Limb (tissue), 2 donors: ENCODE measurements at regions not wholly inside any gene's neighbourhood (a gene's known extent, or its start where the extent isn't known, plus 50 kb on each side); places are given as distances from the start of the nearest gene placed in this dataset.
A peak's percentile ranks its signal among the peaks of the same experiment; 100 is the strongest.

Experiments
- DNase-seq, 2 donors: peaks; one replicate each; pipeline ENCODE4 v3.0.0-alpha.2; 2016; ENCODE audit errors: extremely low spot score in 2 of 2

DNA sequence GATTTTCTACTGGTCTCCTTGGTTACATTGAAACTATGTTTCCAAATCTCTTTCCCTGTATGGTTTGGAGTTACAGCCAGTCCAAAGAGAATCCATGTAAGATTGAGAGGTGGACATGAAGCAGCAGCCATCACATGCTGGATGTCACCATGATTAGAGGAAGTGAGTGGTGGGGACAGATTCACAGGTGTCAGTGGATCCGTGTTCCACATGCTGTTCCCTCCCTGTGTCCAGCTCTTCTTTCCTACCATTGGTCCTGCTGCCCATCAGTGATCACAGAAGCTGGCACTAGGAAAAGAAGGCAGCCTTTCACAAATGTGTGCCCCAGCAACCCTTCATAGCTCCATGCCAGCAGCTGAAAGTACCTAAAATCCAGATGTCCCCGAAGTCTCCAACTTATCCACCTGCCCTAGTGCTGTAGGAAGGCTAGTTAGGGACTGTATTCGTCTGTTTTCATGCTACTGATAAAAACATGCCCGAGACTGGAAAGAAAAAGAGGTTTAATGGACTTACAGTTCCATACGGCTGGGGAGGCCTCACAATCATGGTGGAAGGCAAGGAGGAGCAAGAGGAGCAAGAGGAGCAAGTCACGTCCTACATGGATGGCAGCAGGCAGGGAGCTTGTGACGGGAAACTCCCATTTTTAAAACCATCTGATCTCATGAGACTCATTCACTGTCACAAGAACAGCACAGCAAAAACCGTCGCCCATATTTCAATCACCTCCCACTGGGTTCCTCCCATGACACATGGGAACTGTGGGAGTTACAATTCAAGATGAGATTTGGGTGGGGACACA, 207.5 kb downstream of the INSIG2 start:
- DNase-seq, result no peak

DNA sequence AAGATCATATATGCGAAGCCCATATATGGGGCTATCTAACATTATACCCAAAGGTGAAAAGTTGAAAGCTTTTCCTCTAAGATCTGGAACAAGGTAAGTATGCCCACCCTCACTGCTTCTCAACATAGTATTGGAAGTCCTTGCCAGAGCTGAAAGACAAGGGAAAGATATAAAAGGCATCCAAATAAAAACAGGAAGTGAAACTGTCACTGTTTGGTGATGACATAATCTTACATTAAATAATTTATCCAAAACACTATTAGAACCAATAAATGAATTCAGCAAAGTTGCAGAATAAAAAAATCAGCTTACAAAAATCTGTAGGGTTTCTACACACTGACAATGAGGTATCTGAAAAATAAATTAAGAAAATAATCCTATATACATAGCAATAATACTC, 205.8 kb downstream of the INSIG2 start:
- no peak for DNase-seq

DNA sequence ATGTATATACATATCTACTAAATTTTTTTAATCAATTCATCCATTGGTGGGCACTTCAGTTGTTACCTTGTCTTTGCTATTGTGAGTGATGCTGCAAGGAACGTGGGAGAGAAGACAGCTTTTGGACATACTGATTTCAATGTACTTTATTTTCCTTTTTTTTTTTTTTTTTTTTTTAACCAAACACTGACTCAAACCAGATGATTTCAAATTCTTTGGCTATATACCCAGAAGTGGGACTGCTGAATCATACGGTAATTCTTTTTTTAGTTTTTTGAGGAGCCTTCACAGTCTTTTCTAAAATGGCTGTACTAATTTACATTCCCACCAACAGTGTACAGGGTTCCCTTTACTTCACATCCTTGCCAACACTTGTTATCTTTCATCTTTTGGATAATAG, 204.7 kb downstream of the INSIG2 start:
- DNase-seq, result no peak

DNA sequence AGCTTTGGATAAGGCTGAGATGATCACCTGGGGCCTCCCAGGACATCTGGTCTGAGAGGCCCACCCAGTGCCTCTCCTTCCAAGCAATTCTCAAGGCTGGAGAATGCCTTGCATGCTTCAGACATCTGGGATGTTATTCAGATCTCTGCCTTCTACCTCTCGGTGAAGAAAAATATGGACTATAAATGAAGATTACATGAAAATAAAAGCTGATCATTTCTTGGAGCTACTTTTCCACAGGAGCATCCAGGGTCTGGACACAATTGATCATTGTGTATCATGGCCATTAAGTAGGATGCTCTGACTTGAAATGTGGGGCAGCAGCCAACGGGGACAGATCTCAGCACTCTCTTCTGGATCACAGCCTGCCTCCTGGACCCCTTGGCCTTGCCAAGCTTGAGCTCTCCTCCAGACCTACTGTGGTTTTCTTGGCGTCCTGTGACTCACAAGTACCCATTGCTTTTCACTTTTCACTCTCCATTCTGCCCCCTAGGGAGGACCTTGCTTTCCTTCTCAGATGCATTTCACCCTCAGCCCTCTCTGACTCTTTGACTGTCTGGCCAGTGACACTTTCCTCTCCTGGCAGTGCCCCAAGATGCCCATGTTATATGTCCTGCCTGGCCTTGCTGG, 203.1 kb downstream of the INSIG2 start:
- no peak for DNase-seq

DNA sequence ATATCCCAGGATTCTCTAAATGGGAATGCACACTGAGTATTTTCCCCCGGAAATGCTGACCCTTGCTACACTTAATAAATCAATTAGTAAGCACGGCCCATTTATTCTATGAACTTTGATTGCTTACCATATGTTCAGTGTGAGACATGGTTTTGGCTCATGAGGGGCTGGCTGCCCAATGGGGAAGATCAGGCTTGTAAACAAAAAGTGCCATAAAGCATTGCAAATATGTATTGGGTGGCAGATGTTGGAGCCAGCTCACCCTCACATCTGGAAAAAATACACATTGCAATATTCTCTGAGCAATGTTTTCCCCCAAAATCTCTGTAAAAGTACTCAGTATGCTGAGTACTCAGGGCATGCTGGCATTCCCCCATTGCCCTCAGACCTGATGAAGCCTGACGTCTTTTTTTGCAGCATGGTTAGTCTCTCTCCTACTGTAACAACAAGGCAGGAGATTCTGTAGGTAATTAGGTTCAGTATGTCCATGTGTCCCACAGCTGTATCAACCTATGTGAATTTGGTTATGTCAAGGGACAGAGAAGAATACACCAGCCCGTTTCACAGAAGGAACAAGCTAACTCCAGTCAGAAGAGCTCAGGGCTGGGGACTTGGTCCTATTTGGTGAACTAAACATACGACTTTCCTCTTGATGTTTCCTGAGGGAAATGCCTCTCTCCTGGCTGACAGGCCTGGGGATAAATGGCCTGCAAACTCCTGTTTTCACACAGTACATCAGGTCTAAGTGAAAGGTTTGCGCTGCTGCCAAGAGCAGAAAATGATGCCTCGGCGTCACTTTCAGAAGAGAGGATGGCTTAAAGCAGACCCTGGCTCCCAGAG, 202.4 kb downstream of the INSIG2 start:
- DNase-seq, result no peak

DNA sequence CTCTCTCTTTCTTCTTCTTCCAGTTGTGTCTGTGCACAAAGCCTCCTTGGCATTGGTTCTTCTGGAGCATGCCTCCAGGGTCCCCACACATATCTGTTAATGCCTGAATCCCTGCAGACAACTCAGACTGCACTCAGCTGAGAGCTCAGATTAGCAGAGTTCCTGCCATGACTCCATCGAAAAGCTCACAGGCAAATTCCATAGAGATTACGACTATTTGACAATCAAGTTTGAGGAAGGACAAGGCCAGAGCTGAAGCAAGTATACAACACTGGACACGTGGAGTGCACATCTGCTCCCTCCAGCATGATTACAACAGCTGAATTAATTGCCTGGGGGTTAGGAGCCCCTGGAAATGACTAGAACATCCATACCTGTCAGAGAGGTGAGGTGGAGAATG, 190.7 kb downstream of the INSIG2 start:
- DNase-seq, result no peak

DNA sequence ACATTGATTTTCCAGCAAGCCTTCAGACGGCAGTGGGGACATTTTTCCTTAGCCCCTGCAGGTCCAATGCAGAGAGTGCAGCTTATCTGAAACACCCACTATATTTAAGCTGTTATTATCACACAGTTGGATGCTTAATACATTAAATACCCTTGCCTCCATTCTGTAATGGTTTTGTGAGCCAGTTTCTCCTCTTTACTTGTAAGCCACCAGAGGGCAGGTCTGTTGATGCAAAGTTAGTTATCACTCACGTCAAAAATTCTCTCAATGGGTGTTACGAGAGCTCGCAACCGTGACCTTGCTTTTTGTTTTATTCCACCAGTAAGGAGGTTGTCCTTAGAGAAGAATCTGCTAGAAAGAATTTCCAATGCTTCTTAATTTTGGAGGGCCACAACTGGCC, 189.8 kb downstream of the INSIG2 start:
- no peak for DNase-seq

DNA sequence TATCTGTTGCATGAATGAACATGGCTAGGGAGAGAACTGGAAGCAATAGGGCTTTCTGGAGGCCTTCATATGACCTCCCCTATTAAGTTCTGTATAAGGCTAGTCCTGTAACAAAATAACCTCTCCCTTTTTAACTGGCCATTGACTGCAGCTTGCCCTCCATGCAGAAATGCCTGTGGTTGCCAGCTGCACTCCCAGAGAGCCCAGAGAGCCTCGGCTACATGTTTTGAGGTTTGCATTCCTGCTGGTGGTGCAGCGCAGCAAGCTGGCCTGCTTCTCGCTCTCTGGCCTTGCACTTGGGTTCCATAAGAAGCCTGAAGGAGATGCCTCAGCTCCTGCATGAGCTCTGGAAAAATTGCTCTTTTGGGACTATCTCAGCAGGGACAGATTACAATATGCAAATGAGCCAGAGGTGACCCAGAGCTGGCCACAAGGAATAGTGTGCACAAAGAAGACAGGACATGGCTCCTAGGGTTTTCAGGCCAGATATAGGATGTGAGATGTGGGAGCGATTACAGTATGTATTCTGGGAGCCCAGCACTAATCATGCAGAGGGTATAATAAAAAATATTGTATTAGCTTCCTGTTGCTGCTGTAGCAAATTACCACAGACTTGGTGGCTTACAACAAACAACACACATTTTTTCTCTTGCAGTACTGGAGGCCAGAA, 186.7 kb downstream of the INSIG2 start:
- DNase-seq, result no peak

DNA sequence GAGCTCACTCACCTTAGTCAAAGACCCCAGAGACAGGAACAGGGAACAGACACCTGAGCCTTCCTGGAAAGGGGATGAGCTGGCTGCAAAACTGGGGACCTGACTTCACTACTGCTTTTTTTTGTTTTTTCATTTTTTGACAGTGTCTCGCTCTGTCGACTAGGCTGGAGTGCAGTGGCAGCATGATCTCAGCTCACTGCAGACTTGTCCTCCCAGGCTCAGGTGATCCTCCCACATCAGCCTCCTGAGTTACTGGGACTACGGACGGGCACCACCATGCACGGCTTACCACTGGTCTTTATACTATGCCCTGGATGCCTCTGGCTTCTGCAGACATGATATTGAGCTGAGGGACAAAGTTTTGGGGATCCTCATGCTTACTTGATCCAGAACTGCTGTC, 184.1 kb downstream of the INSIG2 start:
- no peak for DNase-seq

DNA sequence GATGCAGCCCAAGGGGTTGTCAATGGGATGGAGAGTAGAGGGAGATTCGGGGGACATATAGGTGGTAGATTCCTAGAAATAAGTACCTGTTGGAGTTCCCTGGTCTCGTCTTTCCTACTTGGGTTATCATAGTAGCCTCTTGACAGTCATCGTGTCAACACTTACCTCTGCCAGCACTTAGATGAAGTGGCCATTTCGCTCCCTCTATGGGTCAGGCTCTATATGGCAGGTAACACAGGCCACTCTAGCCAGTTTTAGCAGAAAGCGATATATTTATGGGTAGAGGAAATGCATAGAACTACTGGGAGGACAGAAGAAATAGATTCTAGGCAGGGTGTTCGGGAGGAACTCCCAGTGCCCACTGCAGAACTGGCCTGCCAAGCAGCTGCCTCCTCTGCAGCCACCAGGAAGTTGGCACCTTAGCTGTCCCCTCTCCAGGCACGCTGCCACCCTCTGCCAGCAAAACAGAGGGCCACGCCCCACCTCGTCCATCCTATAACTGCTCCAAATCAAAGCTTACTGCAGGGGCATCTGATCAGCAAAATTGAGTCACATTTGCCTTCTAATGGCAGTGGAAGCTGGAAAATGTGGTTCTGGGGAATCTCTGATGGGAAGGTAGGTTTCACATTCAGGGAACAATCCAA, 181.3 kb downstream of the INSIG2 start:
- no peak for DNase-seq

DNA sequence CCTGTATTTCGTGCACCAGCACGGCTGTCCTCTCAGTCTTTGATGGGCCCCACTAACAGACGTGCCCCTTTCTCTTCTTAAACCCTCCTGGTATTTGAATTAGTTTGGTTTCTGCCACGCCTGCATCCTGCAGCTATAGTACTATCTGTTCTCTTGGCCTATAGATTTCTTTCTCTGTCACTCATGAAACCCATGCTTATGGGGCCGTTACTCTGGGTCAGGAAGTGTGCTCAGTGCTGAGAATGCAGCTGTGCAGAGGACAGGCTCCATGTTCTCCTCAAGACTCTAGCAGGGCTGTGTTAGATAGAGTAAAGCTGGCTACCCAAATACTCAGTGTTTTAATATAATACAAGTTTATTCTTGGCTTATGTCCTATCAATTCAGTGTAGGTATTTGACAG, 180.0 kb downstream of the INSIG2 start:
- no peak for DNase-seq

DNA sequence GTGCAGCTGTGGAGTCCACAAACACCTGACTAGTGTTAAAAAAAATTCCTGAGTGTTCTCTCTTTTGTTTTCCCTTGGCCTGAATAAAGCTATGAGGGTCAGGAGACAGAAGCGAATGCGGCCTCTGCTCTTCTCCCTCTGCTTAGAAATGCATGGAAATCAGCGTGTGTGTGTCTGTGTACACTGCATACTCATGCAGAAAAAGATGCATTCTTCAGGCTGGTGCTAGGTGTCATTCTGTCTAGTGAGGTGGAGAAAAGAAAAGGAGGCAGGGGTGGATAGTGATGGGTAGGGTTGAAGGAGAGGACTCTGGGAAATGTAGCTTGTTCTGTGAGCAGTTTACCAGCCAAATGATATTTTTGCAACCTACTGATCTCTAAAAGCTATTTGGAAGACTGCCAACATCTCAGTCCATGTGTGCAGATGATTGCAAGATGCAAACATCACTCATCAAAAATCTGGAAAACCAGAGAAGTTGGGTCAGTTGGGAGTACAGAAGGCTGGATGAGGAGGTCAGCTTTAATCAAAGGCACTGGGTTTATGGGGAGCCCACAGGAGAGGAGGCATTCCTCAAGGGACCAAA, 177.7 kb downstream of the INSIG2 start:
- DNase-seq, result no peak

DNA sequence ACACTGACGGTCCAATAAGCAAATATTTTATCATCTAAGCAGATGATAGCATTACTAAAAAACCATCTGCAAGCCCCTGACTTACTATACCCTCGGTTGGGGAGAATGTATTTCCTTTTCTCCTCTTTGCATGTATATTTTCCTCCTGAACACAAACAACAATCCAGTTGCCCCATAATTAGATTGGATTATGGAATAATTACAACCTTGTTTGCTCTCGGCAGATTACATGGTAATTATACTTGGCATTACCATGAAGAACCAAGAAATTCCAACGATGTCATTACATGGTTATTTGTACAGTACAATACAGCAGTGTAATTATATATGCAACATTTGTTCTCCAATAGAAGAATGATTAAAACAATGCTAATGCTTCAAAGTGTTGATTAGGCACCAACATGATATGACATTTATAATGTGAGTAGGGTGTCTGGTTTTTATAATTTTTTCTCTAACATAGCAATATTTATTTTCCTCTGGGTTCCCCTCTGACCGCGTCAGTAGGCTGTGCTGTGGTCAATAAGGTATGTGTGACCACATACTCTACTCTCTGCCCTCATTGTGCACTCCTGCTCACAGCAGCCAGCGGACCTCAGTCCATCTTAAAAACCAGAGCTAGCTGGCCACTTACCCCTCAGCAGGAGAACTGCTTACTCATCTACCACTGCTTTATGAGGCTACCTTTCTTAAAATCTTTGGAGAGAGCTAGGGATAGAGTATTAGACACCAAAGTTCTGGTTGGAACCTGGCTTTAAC, 176.1 kb downstream of the INSIG2 start:
- no peak for DNase-seq

DNA sequence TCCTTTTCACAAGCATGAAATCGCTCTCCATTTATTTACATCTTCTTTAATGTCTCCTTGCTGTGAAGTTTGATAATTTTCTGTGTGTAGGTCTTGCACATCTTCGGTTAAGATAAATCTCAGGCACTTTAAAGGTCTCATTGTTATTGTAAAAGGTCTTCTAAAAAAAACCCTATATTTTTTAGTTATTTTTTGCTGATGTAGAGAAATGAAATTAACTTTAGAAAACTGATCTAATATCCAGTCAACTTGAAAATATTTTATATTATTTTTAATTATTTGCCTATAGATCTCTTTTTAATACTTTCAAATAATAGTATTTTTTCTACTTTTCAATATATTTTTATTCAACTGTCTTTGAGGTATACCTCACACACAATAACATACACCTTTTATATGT, 169.4 kb downstream of the INSIG2 start:
- no peak for DNase-seq

DNA sequence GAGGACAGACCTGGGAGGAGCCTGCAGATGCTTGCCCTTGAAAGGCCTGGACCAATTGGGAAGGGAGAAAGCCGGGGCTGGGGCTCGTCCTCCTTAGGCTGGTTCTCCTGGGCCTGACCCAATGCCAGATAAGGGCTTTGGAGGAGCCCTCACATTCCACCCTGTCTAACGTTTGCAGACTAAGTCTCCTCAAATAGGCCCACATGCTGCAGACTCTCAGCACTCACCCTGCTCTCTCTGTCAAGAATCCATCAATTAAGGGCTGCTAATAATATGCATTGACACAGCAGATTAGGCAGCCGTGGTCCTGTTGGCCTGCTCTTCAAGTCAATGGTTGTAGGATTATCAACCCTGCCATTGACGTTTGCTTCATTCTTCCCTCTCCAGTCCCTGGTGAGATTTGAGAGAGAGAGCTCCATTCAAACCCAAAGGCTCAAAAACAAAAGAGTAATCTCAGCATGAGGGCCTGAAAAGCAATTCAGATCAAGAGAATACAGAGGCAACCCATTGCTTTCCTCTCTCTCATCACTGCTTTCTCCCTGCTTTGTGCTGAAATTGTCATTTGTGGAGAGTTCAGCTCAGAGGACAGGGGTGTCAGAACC, 167.6 kb downstream of the INSIG2 start:
- no peak for DNase-seq

DNA sequence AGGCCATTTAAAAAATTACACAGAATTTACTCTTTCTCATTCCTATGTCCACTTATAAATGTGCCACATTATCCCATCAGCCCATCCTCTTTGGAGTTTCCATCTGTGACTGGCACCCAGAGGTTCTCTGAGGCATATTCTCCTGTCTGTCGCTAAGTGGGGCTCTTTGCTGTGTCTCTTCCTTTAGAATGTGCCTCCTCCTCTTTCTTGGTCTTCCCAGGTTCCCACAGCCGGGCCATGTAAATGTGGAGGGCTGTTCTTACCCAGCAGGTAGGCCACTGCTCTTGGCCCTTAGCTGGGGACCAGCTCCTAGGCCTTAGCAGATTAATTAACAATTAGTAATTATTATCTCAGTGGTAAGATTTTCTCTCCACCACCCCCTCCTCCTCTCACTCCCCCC, 167.0 kb downstream of the INSIG2 start:
- no peak for DNase-seq

DNA sequence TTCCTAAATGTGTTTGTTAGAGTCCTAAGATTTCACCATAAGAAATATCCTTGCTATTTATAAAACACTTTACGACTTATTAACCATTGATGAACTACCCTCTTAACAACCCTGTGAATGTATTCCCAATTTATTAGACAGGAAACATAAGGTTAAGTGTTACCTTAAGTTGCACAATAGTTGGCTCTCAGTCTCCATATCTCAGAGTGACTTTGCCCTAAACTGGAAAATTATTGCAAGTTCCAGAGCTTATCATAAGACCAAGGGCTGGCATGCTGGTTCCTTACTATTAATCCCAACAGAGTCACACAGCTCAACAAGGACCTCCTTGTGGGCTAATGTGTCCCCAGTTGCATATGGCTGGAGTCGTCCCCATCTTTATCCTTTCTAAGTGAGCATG, 165.8 kb downstream of the INSIG2 start:
- DNase-seq, result no peak

DNA sequence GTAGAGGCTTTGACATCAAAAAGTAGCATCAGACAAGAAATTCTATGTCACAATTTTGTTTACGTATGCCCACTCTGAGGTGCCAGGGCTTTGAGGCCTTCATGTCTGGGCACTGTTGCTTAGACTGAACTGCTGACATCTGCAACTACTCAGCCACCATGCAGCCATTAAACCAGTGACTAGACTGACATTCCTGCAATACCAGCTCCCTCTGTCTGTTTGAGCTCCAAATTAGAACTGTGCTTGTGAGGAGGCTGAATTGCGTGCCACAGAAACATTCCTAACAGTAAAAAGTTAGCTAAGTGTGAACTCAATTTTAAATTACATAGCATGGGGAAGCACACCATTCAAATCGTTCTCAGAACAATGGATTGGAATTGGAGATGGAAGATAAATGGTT, 163.2 kb downstream of the INSIG2 start:
- peak in 1 of 2 donors; percentile 54 for DNase-seq

DNA sequence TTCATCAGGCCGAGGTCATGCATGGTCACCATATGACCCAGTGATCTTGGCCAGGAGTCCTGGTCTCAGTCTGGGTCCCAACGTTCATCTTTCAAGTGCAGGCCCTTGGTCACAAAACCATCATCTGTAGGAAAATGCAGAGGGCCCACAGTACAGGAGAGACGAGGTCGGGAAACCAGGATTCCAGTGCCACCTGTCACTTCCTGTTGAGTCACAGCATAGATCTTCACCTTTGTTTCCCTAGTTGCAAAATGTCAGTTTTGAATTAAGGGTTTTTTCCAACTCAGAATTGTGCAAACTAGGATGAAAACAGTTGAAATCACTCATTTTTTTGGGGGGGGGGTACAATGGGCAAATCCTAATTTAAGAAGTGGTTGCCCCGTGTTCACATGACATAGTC, 162.2 kb downstream of the INSIG2 start:
- no peak for DNase-seq

DNA sequence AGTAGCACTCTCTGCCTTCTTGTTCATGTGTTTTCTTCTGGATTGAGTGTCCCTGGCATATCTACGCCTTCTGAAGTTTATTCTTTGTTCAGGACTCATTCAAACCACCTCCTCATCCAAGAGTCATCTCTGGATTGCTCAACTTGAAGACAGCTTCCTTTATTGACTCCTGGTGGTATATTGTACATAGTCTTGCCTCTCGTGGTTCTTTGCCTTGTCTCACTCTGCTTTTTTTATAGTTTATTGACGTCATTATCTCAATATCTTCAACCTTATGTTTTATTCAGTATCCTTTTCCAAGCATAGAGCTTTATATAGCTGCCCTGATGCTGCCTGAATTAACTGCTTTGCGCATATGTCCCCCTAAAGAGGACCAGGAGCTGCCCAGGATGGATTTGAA, 161.7 kb downstream of the INSIG2 start:
- DNase-seq, result no peak
